Thoracic aorta (tissue), 2 donors: ENCODE measurements at regions not wholly inside any gene's neighbourhood (a gene's known extent, or its start where the extent isn't known, plus 50 kb on each side); places are given as distances from the start of the nearest gene placed in this dataset.

Experiments
- ATAC-seq: fragments of 150-250 bp; one replicate; pipeline ENCODE4 v1.8.0; 2017; ENCODE audit warnings: low read depth; ENCODE audit not compliant: insufficient number of reproducible peaks, low FRiP score
- DNase-seq: peaks from one replicate; pipeline ENCODE4 v3.0.0-alpha.2; 2020; ENCODE audit warnings: low spot score
- H3K27ac ChIP-seq, 2 donors: fragments of 200-600 bp; sonication (generic); 1 replicate in 1 of 2; 2 replicates in 1 of 2; pipeline ENCODE4 v1.5.1; 2016; ENCODE audit warnings: mild to moderate bottlenecking in 2 of 2, moderate library complexity in 2 of 2
- H3K27me3 ChIP-seq: fragments of 200-600 bp; sonication (generic); replicated peaks from 2 replicates; pipeline ENCODE4 v1.6.0; 2016; ENCODE audit warnings: mild to moderate bottlenecking; ENCODE audit not compliant: insufficient read depth
- H3K36me3 ChIP-seq: fragments of 200-600 bp; sonication (generic); one replicate; pipeline ENCODE4 v1.5.1; 2016
- H3K4me1 ChIP-seq, 2 donors: fragments of 200-600 bp; sonication (generic); 1 replicate in 1 of 2; 2 replicates in 1 of 2; pipeline versions ENCODE4 v1.5.1 to v1.6.0; 2016; ENCODE audit warnings: low read depth in 2 of 2, mild to moderate bottlenecking in 1 of 2; ENCODE audit not compliant: control insufficient read depth in 1 of 2
- H3K4me3 ChIP-seq: fragments of 200-600 bp; sonication (generic); 2 replicates; pipeline ENCODE4 v1.5.1; 2016; ENCODE audit warnings: mild to moderate bottlenecking
- H3K9me3 ChIP-seq: fragments of 200-600 bp; sonication (generic); 2 replicates; pipeline ENCODE4 v1.5.1; 2016
- TF ChIP-seq, protein P1 (sequence below): fragments of 200-600 bp; sonication (generic); IDR thresholded peaks from one replicate; pipeline ENCODE4 v1.5.1; 2019; ENCODE audit warnings: antibody characterized with exemption

DNA sequence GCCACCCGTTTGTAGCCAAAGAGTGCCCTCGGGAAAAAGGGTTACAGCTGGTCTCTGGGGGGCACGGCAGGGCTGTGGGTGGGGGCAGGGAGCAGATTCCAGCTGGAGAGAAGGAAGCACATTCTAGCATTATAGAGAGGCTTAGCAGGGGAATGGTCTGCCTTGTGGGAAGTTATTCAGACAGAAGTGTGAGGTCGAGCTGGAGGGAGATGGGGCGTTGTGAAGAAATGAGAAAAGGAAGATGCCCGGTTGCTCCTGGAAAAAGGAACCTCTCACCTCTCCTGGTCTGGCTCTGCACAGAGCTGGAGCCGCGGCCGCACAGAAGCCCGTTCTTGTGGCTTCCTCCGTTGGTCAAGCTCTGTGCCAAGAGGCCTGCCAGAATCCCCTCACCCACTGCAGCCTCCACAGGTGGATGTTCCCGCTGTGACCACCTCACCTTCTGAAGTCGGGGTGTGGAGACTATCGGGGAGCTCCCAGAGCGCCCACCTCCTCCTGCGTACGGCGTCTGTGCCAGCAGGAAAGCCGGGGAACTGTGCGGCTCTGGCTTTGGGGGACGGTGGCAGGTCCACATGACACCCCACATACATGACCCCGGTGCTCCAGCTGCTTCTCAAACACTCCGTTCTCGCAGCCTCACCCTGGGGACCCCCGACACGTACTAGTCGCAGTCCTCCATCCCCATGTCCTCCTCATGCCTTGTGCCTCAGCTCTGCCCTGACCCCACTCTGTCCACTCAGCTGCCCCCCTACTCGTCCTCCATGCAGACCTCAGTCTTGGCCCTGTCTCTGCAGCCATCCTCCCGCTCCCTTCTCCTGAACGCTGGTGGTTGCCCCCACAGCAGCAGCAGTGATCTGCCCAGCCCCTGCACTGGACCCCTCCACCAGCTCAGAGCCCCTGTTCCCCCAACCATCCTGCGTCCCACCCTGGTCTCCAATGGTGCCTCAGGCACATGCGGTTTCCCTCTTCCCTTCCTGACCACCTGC lies 52.2 kb upstream of the HGFAC start:
- Histone ChIP-seq H3K4me3 (peak overlapping the region; percentile 57), H3K9me3 (no peaks in the 10 kb centered on the region), H3K27ac (peak overlapping the region; percentile 68 to 73), H3K4me1 (peaks cover 10 to 33% of the 10 kb centered on the region in 2 donors), H3K27me3 (no peaks in the 10 kb centered on the region), H3K36me3 (no peaks in the 10 kb centered on the region)
- DNase-seq (no peak), ATAC-seq (no peak)
- TF ChIP-seq, protein P1, sequence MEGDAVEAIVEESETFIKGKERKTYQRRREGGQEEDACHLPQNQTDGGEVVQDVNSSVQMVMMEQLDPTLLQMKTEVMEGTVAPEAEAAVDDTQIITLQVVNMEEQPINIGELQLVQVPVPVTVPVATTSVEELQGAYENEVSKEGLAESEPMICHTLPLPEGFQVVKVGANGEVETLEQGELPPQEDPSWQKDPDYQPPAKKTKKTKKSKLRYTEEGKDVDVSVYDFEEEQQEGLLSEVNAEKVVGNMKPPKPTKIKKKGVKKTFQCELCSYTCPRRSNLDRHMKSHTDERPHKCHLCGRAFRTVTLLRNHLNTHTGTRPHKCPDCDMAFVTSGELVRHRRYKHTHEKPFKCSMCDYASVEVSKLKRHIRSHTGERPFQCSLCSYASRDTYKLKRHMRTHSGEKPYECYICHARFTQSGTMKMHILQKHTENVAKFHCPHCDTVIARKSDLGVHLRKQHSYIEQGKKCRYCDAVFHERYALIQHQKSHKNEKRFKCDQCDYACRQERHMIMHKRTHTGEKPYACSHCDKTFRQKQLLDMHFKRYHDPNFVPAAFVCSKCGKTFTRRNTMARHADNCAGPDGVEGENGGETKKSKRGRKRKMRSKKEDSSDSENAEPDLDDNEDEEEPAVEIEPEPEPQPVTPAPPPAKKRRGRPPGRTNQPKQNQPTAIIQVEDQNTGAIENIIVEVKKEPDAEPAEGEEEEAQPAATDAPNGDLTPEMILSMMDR, result no peak

DNA sequence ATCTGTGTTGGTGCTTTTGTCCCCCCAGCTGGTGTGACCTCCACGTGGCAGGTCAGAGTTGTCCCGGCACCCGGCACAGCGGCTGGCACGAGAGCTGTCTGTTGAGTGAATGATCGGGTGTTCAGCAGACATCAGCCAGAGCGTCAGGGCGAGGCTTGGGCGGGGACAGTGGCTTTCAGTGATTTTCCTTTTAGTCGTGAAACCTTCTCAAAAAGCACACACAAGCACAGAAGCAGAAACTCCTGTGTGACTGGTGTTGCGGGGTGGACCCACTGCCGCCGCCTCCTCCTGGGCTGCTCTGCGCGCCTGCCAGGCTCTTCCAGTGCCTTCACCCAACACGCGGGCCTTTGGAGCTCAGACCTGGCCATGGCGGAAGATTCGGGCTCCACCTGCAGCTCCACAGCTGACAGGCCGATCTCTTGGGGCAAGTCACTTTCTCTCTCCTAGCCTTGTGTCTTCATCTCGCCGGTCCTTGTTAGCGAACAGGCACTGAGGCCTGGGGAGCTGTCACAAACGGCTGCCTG lies 51.4 kb upstream of the HGFAC start:
- DNase-seq (no peak), ATAC-seq (no peak)
- peaks cover 10 to 33% of the 10 kb centered on the region in 2 donors for H3K4me1 ChIP-seq
- no peaks in the 10 kb centered on the region for H3K36me3 ChIP-seq
- H3K27ac ChIP-seq, result no peak overlapping the region
- TF ChIP-seq, protein P1, result no peak
- no peaks in the 10 kb centered on the region for H3K27me3 ChIP-seq
- H3K4me3 ChIP-seq, result no peak overlapping the region
- H3K9me3 ChIP-seq, result no peaks in the 10 kb centered on the region

GRCh38 chr4:3391422-3391821 lies 50.3 kb upstream of the HGFAC start:
- ATAC-seq (no peak), DNase-seq (no peak)
- Histone ChIP-seq H3K9me3 (no peaks in the 10 kb centered on the region), H3K27me3 (no peaks in the 10 kb centered on the region), H3K4me1 (peaks cover 10 to 33% of the 10 kb centered on the region in 2 donors), H3K27ac (no peak overlapping the region), H3K4me3 (no peak overlapping the region), H3K36me3 (no peaks in the 10 kb centered on the region)
- TF ChIP-seq, protein P1, result no peak
